GM18498 (cell line): ENCODE measurements at regions not wholly inside any gene's neighbourhood (a gene's known extent, or its start where the extent isn't known, plus 50 kb on each side); places are given as distances from the start of the nearest gene placed in this dataset.
"Not testable (repeated sequence)": the region's sequence is repeated elsewhere in the genome, so short reads cannot be mapped to it uniquely, and the experiment has no call there.

ENCODE experiments used
- ATAC-seq: cut with Tn5 transposase; IDR thresholded peaks from one replicate; pipeline ENCODE4 v1.9.1; 2021; ENCODE audit warnings: mild to moderate bottlenecking, moderate library complexity; ENCODE audit not compliant: unreplicated experiment

DNA sequence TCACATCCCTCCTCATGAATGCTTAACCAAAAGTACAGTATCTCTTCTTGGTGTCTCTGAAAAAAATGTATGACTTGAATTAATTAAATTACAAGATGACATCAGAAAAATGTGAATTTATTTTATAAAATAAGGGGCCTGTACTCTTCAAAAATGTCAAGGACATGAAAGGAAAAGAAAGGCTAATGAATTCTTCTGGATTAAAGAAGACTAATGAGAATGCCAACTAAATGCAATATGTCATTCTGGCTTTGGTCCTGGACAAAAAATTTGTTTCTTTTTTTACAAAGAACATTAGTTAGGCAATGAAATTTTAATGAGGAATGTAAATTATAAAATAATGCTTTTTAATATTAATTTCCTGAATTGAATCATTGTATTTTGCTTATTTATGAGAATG, 1125.7 kb downstream of the DNAJB9 start:
- ATAC-seq, result no peak

DNA sequence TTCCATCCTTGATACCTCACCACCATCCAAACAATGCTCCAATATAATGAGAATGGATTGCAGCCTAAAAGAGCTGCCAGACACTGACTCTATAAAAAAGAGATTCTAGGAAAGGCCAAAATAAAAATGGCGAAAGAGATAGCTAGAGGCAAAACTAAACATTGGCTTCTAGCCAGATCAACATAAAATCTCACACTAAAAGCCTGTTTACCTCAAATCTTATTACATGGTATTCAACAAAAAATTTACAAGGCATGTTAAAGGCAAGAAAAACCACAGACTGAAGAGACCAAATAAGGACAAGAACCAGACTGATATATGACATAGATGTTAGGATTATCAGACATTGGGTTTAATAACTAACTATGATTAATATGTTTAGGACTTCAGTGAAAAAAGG, 1127.0 kb downstream of the DNAJB9 start:
- no peak for ATAC-seq

DNA sequence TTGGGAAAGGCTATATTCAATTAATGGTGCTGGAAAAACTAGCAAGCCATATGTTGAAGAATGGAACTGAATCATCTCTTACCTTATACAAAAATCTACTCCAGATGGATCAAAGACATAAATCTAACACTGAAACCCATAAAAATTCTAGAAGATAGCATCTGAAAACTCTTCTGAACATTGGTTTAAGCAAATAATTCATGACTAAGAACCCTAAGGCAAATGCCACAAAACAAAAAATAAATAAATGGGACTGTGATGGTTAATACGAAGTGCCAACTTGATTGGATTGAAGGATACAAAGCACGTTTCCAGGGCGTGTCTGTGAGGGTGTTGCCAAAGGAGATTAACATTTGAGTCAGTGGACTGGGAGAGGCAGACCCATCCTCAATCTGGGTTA, 1130.0 kb downstream of the DNAJB9 start:
- no peak for ATAC-seq

- no peak for ATAC-seq
Observed at GRCh38 chr7:109713366-109713765, 1143.7 kb downstream of the DNAJB9 start.

- ATAC-seq, result not testable (repeated sequence)
Observed at GRCh38 chr7:109719359-109719758, 1149.7 kb downstream of the DNAJB9 start.

DNA sequence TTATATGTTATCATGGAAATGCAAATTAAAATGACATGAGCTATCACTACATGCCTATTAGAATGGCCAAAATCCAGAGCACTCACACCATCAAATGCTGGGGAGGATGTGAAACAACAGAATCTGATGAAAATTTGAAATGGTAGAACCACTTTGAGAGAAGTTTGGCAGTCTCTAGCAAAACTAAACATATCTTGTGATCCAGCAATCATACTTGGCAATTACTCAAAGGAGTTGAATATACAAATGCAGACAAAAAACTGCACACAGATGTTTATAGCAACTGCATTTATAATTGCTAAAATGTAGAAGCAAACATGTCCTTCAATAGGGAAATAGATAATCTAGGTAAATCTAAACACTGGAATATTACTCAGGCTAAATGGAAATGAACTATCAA, 1164.9 kb downstream of the DNAJB9 start:
- no peak for ATAC-seq

GRCh38 chr7:109735881-109736280, 1166.2 kb downstream of the DNAJB9 start:
- no peak for ATAC-seq

DNA sequence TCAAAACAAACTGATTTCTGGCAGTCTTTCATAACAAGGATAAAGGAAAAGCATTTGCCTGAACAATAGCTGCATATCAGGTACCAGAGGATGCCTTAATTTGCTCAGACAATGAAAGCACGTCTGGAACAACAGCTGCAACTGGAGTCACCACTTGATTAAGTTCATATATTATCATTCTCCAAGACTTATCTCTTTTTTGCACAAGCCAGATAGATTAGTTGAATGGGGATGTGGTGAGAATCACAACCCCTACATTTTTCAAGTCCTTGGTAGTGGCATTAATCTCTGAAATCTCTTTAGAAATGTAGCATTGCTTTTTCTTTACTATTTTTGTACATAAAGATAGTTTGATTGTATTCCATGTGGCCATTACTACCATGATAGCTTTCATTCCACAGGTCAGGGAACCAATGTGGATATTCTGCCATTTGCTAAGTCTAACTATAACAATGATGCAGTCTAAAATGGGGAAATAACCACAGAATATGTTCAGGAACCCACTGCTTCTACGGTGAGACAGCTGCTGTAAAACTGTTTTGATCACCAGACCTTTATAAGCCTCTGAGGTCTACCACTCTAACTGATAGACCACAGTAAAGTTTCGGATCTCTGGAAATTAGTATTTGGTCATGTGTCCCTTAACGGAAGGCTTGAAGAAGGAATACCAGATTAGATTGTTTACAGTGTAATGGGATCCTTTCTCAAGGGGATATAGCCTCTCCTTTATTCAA, 1176.2 kb downstream of the DNAJB9 start:
- ATAC-seq, result no peak

- ATAC-seq, result no peak
Observed at GRCh38 chr7:109751241-109751640, 1181.6 kb downstream of the DNAJB9 start.

DNA sequence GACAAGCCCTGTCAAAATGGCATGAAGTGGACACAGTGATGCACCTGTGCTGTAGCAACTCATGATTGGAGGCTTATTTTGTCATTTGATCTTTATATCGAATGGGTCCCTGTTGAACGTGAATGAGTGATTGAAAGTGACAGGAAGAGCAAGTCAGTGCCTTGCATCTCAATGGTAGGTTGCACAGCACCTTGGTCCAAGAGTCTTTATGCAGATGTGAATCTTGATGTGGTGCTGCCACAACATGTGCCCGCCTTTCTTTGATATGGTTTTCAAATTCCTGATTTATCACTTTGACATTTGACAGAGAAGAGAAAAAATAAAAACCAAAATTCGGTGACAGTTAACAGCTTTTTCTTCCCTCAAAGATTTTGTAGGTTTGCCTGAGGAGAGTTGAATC, 1182.4 kb downstream of the DNAJB9 start:
- ATAC-seq, result no peak

GRCh38 chr7:109757713-109758112, 1188.0 kb downstream of the DNAJB9 start:
- no peak for ATAC-seq

DNA sequence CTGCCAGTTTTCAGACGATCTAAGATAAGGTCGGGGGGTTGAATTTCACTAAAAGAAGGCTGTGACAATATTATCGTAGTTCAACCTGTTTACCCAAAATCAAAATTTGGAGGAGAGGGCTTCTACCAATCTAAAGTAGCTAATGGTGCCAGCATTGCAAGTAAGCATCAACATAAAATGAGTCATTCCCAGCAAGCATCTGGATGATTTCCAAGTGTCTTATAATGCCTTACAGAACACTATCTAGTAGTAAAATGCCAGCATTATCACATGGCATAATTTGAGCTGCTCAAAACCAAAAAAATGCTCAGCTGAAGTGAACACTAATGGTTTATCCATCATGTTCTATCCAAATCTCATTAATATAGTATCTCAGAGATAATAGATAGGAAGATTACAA, 1193.9 kb downstream of the DNAJB9 start:
- no peak for ATAC-seq

- no peak for ATAC-seq
Observed at GRCh38 chr7:109772161-109772560, 1202.5 kb downstream of the DNAJB9 start.

- ATAC-seq, result no peak
Observed at GRCh38 chr7:109782806-109783205, 1213.1 kb downstream of the DNAJB9 start.

- no peak for ATAC-seq
Observed at GRCh38 chr7:109806548-109806947, 1236.9 kb downstream of the DNAJB9 start.

- no peak for ATAC-seq
Observed at GRCh38 chr7:109821156-109821555, 1251.5 kb downstream of the DNAJB9 start.

GRCh38 chr7:109834851-109835250, 1256.1 kb upstream of the LRRN3 start:
- ATAC-seq, result no peak

GRCh38 chr7:109835577-109835976, 1255.3 kb upstream of the LRRN3 start:
- no peak for ATAC-seq

DNA sequence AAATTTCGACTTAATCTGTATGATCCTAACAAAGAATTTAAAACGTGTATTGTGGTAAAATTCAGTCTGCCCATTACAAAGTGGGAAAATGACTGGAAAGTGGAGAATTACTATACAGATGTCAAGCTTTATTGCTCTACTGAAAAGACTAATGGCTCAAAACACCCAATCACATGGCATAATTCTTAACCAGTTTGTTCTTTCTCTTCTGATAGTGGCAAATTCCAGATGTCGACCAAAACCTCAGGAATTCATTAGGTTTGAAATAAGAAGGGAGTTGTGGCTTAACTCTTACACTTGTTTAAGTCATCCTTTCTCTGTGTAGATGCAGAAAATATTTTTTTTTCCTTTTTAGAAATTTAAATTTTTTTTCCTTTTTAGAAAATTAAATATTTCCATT, 1254.9 kb upstream of the LRRN3 start:
- ATAC-seq, result no peak

- ATAC-seq, result no peak
Observed at GRCh38 chr7:109842386-109842785, 1248.5 kb upstream of the LRRN3 start.

GRCh38 chr7:109844362-109844761, 1246.6 kb upstream of the LRRN3 start:
- no peak for ATAC-seq

DNA sequence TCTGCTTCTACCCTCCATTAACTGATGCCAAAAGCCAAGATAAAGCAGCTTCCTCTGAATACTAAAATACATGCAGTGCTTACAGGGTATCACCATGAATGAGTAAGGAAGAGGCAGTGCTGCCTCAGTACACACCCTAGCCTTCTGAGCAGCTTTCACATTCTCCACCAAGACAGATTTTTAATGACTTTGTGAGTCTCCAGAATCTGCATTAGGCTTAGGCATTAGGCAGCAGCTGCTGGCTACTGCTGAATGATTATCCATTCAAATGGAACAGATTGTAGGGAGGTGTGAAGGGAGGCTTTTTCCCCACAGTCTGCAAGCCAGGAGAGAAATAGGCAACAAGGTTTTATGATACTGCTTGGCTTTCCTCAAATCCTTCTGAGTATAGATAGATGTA, 1226.7 kb upstream of the LRRN3 start:
- no peak for ATAC-seq

- no peak for ATAC-seq
Observed at GRCh38 chr7:109868215-109868860, 1222.6 kb upstream of the LRRN3 start.
